HEK293T (cell line): ENCODE measurements at regions not wholly inside any gene's neighbourhood (a gene's known extent, or its start where the extent isn't known, plus 50 kb on each side); places are given as distances from the start of the nearest gene placed in this dataset.

Experiments
- CTCF ChIA-PET: fragments of 350-600 bp; formaldehyde crosslinking; extraction: SDS; loops from one replicate; lab custom pipeline; 2021; ENCODE audit warnings: antibody characterized with exemption, inconsistent platforms; lab: Yijun Ruan, JAX
- POLR2A ChIA-PET: fragments of 350-600 bp; formaldehyde crosslinking; extraction: SDS; loops from one replicate; lab custom pipeline; 2020; ENCODE audit warnings: antibody characterized with exemption, inconsistent platforms; lab: Yijun Ruan, JAX
- DNase-seq: peaks from one replicate; pipeline ENCODE4 v3.0.0; 2012; ENCODE audit warnings: mixed read lengths; ENCODE audit errors: extremely low spot score
- ARNT ChIP-seq: fragments of 450-650 bp; IDR thresholded peaks from 2 replicates; pipeline ENCODE4 v1.6.1; 2017; ENCODE audit warnings: mild to moderate bottlenecking
- BHLHE40 ChIP-seq: fragments of 450-650 bp; IDR thresholded peaks from 2 replicates; pipeline ENCODE4 v1.6.1; 2016; ENCODE audit warnings: mild to moderate bottlenecking, moderate library complexity, borderline replicate concordance
- CTBP1 ChIP-seq: fragments of 450-650 bp; IDR thresholded peaks from 2 replicates; pipeline ENCODE4 v1.6.1; 2016; ENCODE audit warnings: borderline replicate concordance
- ELF4 ChIP-seq: fragments of 450-650 bp; IDR thresholded peaks from 2 replicates; pipeline ENCODE4 v1.6.1; 2017; ENCODE audit warnings: antibody characterized with exemption
- FOXA1 ChIP-seq: fragments of 450-650 bp; IDR thresholded peaks from 2 replicates; pipeline ENCODE4 v1.6.1; 2016; ENCODE audit warnings: mild to moderate bottlenecking
- FOXK2 ChIP-seq: fragments of 450-650 bp; IDR thresholded peaks from 2 replicates; pipeline ENCODE4 v1.6.1; 2016; ENCODE audit warnings: mild to moderate bottlenecking
- FOXM1 ChIP-seq: fragments of 450-650 bp; IDR thresholded peaks from 2 replicates; pipeline ENCODE4 v1.6.1; 2017; ENCODE audit warnings: mild to moderate bottlenecking, borderline replicate concordance
- HDGF ChIP-seq: fragments of 450-650 bp; IDR thresholded peaks from 2 replicates; pipeline ENCODE4 v1.6.1; 2017; ENCODE audit warnings: antibody characterized with exemption, borderline replicate concordance
- L3MBTL2 ChIP-seq: fragments of 450-650 bp; conservative IDR thresholded peaks from 2 replicates; pipeline ENCODE4 v1.6.1; 2016; ENCODE audit warnings: mild to moderate bottlenecking
- LEF1 ChIP-seq: fragments of 450-650 bp; IDR thresholded peaks from 2 replicates; pipeline ENCODE4 v1.6.1; 2017; ENCODE audit warnings: mild to moderate bottlenecking, borderline replicate concordance
- NFRKB ChIP-seq: fragments of 450-650 bp; IDR thresholded peaks from 2 replicates; pipeline ENCODE4 v1.6.1; 2016; ENCODE audit warnings: mild to moderate bottlenecking, moderate library complexity
- SP1 ChIP-seq: fragments of 450-650 bp; IDR thresholded peaks from 2 replicates; pipeline ENCODE4 v1.6.1; 2017
- SUZ12 ChIP-seq: fragments of 450-650 bp; IDR thresholded peaks from 2 replicates; pipeline ENCODE4 v1.6.1; 2016; ENCODE audit warnings: mild to moderate bottlenecking
- TARDBP ChIP-seq: fragments of 450-650 bp; IDR thresholded peaks from 2 replicates; pipeline ENCODE4 v1.6.1; 2016
- ZNF384 ChIP-seq: fragments of 450-650 bp; IDR thresholded peaks from 2 replicates; pipeline ENCODE4 v1.6.1; 2016
- TF ChIP-seq, protein P1 (sequence below): fragments of 450-650 bp; IDR thresholded peaks from 2 replicates; pipeline ENCODE4 v1.6.1; 2016

DNA sequence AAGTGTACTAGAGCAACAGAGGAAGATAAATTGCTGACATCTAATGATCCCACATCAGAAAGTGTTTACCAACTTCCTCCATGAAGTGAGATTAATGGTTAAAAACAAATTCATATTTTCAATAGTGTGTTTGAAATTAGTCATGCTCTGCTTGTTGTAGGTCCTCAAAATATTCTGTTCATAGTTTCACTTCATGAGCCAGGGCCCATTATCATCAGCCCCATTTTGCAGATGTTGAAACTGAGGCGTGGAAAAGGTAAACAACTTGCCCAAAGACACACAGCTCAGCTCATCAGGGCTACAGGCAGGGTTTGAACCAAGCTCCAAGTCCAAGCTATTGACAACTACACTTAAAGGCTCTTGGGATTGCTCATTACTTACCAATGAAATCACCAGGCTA lies 103.5 kb upstream of the PPARGC1A start:
- DNase-seq = no peak
- ChIA-PET POLR2A (no interaction called here), CTCF (no interaction called here)
- TF ChIP-seq NFRKB (no peak), L3MBTL2 (no peak), ELF4 (no peak), SUZ12 (no peak), BHLHE40 (no peak), ZNF384 (no peak), FOXM1 (no peak), LEF1 (no peak), HDGF (no peak), TARDBP (no peak), SP1 (no peak), FOXK2 (no peak), FOXA1 (no peak), ARNT (no peak), CTBP1 (no peak)
- TF ChIP-seq, protein P1, sequence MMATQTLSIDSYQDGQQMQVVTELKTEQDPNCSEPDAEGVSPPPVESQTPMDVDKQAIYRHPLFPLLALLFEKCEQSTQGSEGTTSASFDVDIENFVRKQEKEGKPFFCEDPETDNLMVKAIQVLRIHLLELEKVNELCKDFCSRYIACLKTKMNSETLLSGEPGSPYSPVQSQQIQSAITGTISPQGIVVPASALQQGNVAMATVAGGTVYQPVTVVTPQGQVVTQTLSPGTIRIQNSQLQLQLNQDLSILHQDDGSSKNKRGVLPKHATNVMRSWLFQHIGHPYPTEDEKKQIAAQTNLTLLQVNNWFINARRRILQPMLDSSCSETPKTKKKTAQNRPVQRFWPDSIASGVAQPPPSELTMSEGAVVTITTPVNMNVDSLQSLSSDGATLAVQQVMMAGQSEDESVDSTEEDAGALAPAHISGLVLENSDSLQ = no peak

DNA sequence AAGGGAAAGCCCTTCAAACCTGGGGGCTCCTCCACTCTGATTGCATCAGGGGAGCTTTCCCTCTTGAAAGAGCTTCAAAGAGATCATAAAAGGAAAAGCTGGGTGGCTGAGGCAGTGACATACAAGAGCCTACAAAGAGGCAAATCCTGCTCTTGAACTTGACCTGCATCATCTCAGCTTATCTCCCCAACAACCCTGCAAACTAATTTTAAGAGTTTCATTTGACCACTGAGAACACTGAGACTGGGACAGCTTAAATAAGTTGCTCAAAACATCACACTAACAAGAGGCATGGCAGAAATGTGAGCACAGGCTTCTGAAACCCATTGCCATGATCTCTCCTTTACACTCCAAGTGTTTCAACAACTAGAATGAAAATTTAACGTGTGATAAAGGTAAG lies 101.6 kb upstream of the PPARGC1A start:
- ChIA-PET CTCF (interaction anchor here (0.5 kb wide), 1 partner anchor 962 kb away, joined by 4 read pairs; no protein-coding TSS in a partner anchor), POLR2A (no interaction called here)
- no peak for DNase-seq
- TF ChIP-seq FOXA1 = no peak
- no peak for TF ChIP-seq BHLHE40
- no peak for TF ChIP-seq SUZ12
- TF ChIP-seq FOXM1 = no peak
- TF ChIP-seq NFRKB = no peak
- TF ChIP-seq ELF4 = no peak
- no peak for TF ChIP-seq L3MBTL2
- TF ChIP-seq, protein P1 = no peak
- no peak for TF ChIP-seq HDGF

DNA sequence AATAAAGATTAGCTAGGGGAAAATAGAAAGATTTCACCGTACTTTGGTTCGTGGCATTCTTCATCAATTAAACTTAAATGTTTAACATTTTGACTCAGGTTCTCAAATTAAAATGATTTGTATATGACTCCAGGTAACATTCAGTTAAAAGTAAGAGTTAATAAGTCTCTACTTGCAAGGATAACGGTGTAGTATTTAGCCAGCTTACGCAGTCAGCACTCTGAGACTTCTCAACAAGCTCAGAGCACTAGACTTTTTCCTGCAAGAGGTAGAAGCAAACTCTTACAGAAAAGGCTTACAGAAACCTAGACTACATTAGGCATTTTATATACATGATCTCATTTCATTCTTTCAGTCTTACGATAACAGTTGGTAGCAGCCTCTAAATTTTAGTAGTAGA lies 96.4 kb upstream of the PPARGC1A start:
- ChIA-PET CTCF (interaction anchor here (0.5 kb wide), 1 partner anchor 120 kb away, joined by 3 read pairs; no protein-coding TSS in a partner anchor), POLR2A (no interaction called here)
- TF ChIP-seq ELF4 (no peak), FOXM1 (no peak), FOXK2 (no peak)
- TF ChIP-seq, protein P1 = no peak
- DNase-seq = no peak

DNA sequence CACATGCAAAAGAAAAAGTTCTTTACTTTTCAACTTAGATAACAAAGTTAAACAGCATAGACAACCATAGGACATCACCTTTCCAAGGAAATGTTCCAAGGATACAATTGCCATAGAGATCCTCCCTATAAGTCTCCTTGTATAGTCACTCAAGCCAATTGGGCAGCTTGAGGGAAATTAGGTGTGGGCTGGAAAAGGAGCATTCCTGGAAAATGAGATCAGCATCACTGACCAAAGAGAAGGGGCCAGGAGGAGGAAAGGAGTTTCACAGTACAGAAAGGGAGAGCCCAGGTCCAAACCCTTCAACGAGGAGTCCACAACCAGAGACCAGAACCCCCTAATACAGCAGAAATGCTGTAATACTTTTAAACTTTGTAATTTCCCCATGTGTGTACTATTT lies 91.5 kb upstream of the PPARGC1A start:
- POLR2A ChIA-PET = no interaction called here
- CTCF ChIA-PET = no interaction called here
- no peak for DNase-seq
- TF ChIP-seq TARDBP = no peak
- no peak for TF ChIP-seq HDGF
- no peak for TF ChIP-seq ELF4
- TF ChIP-seq ARNT = no peak
- TF ChIP-seq LEF1 = no peak
- TF ChIP-seq FOXK2 = no peak
- TF ChIP-seq BHLHE40 = no peak
- no peak for TF ChIP-seq SP1
- TF ChIP-seq CTBP1 = no peak
- no peak for TF ChIP-seq FOXA1
- no peak for TF ChIP-seq NFRKB
- TF ChIP-seq L3MBTL2 = no peak
- TF ChIP-seq SUZ12 = no peak
- TF ChIP-seq, protein P1 = no peak
- no peak for TF ChIP-seq ZNF384
- no peak for TF ChIP-seq FOXM1

DNA sequence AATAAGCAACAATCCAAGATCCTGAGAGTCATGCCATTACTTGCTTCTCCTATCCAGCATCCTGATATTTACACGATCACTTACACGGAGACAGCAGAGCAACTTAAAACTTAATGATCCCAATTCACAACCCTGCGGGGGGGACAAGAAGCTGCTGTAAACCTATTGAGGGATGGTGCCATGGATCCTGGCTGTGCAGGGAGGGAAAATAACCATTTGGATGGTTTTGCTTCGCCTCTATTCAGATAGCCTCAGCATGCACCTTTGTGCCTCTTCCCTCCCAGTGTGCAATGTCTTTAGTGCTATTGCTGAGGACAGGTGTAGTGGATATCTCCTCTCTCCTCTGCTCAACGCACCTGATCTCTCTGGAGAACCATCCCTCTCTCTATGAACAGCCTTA lies 89.7 kb upstream of the PPARGC1A start:
- no peak for DNase-seq
- TF ChIP-seq ARNT (no peak), SP1 (no peak), BHLHE40 (no peak), ZNF384 (no peak), TARDBP (no peak), FOXM1 (no peak), SUZ12 (no peak), LEF1 (no peak), FOXK2 (no peak), CTBP1 (no peak), L3MBTL2 (no peak), HDGF (no peak), NFRKB (no peak)
- TF ChIP-seq, protein P1 = no peak
- POLR2A ChIA-PET = no interaction called here
- CTCF ChIA-PET = interaction anchor here (0.9 kb wide), 1 partner anchor 13 kb away, joined by 3 read pairs; no protein-coding TSS in a partner anchor
